Right lobe of liver (tissue), 6 donors: ENCODE measurements at regions not wholly inside any gene's neighbourhood (a gene's known extent, or its start where the extent isn't known, plus 50 kb on each side); places are given as distances from the start of the nearest gene placed in this dataset.

Experiments
- ATAC-seq, 4 donors: fragments of 200-7000 bp; cut with Tn5 transposase; one replicate each; pipeline ENCODE4 v1.9.1; 2020; ENCODE audit warnings: mild to moderate bottlenecking in 4 of 4, moderate library complexity in 4 of 4
- DNase-seq, 3 donors: peaks; one replicate each; pipeline ENCODE4 v3.0.0-alpha.2; 2020
- H3K27ac ChIP-seq, 3 donors: fragments of 200-600 bp; one replicate each; pipeline ENCODE4 v1.8.0; 2022
- H3K27me3 ChIP-seq, 2 donors: fragments of 200-600 bp; one replicate each; pipeline ENCODE4 v1.8.0; 2022
- H3K36me3 ChIP-seq, 4 donors: fragments of 200-600 bp; sonication (generic) in 1 of 4; one replicate each; pipeline versions ENCODE4 v1.5.1 to v1.8.0; 2017 to 2022; ENCODE audit warnings: control low read depth in 1 of 4
- H3K4me1 ChIP-seq, 4 donors: fragments of 200-600 bp; sonication (generic) in 1 of 4; one replicate each; pipeline versions ENCODE4 v1.5.1 to v1.8.0; 2017 to 2022; ENCODE audit warnings: control low read depth in 1 of 4
- H3K4me3 ChIP-seq, 3 donors: fragments of 200-600 bp; one replicate each; pipeline ENCODE4 v1.8.0; 2022
- H3K9me3 ChIP-seq, 4 donors: fragments of 200-600 bp; sonication (generic) in 1 of 4; one replicate each; pipeline versions ENCODE4 v1.5.1 to v1.8.0; 2017 to 2022; ENCODE audit warnings: control low read depth in 1 of 4
- CTCF ChIP-seq, 4 donors: fragments of 200-600 bp in 3 of 4; fragments of 450-650 bp in 1 of 4; IDR thresholded peaks; one replicate each; pipeline versions ENCODE4 v1.5.1 to v1.8.0; 2016 to 2022; ENCODE audit warnings: antibody characterized with exemption in 4 of 4, mild to moderate bottlenecking in 2 of 4
- POLR2A ChIP-seq: fragments of 450-650 bp; IDR thresholded peaks from one replicate; pipeline ENCODE4 v1.6.1; 2017; ENCODE audit warnings: antibody characterized with exemption, mild to moderate bottlenecking
- WGBS: methylation state at CpG from one replicate; pipeline ENCODE4 v1.1.6; 2018; ENCODE audit warnings: low coverage, low lambda C conversion rate; ENCODE audit not compliant: insufficient coverage; ENCODE audit errors: missing lambda C conversion rate; 5-methylcytosine and 5-hydroxymethylcytosine counted together
- intact Hi-C, 2 donors: fragments of 100-400 bp; cut with DNase I; formaldehyde crosslinking; loops; one replicate each; pipeline versions ENCODE4 v1.11.2 to v1.14.1; 2022
- donor health status: DM: no; HTN: yes; CAD: no.
- donor health status: DM: no; HTN: no; CAD: no.
- donor health status: DM: no; HTN: no; CAD: no.
- donor health status: DM: no; HTN: yes; CAD: no.
- donor health status: DM: no; HTN: yes; CAD: no.

GRCh38 chr11:69889400-69890318 lies 70.4 kb upstream of the FGF3 start:
- H3K27me3 ChIP-seq: no peaks in the 10 kb centered on the region
- TF ChIP-seq CTCF (IDR thresholded peaks at IDR 0.05) (no peak), POLR2A (no peak)
- H3K4me1 ChIP-seq: peaks cover 0 to 30% (median 12%) of the 10 kb centered on the region in 4 donors
- intact Hi-C loops: loop anchor here (5.0 to 10.0 kb wide), 3 partner anchors 165 to 202 kb away; no protein-coding TSS in a partner anchor
- no peak for ATAC-seq
- no peak overlapping the region for H3K4me3 ChIP-seq
- WGBS: 42% methylated on average over 17 of the region's 27 CpGs
- no peaks in the 10 kb centered on the region for H3K36me3 ChIP-seq
- no peak overlapping the region for H3K27ac ChIP-seq
- H3K9me3 ChIP-seq: no peaks in the 10 kb centered on the region
- DNase-seq: no peak

- TF ChIP-seq CTCF (IDR thresholded peaks at IDR 0.05) (no peak), POLR2A (no peak)
- ATAC-seq (no peak), DNase-seq (no peak)
- Histone ChIP-seq H3K4me3 (no peak overlapping the region), H3K27me3 (no peaks in the 10 kb centered on the region), H3K36me3 (no peaks in the 10 kb centered on the region), H3K9me3 (no peaks in the 10 kb centered on the region), H3K4me1 (peaks cover 0 to 30% (median 12%) of the 10 kb centered on the region in 4 donors), H3K27ac (no peak overlapping the region)
- intact Hi-C loops: no loop called here
- no CpG with 5 or more reads among the region's 6 CpGs for WGBS
Observed at GRCh38 chr11:69890476-69890875, 71.3 kb upstream of the FGF3 start.

- no peaks in the 10 kb centered on the region for H3K36me3 ChIP-seq
- H3K4me1 ChIP-seq: peaks cover 0 to 30% (median 12%) of the 10 kb centered on the region in 4 donors
- no peak for TF ChIP-seq POLR2A
- TF ChIP-seq CTCF (IDR thresholded peaks at IDR 0.05): no peak
- H3K4me3 ChIP-seq: no peak overlapping the region
- no peaks in the 10 kb centered on the region for H3K27me3 ChIP-seq
- peak overlapping the region in 2 of 3 donors; percentile 7 to 45 for H3K27ac ChIP-seq
- ATAC-seq (peak; percentile 73 to 80 (median 78)), DNase-seq (peak; percentile 77 to 86 (median 84))
- intact Hi-C loops: no loop called here
- no peaks in the 10 kb centered on the region for H3K9me3 ChIP-seq
- 13% methylated on average over 26 of the region's 46 CpGs for WGBS
Observed at GRCh38 chr11:69891421-69892236, 72.4 kb upstream of the FGF3 start.

DNA sequence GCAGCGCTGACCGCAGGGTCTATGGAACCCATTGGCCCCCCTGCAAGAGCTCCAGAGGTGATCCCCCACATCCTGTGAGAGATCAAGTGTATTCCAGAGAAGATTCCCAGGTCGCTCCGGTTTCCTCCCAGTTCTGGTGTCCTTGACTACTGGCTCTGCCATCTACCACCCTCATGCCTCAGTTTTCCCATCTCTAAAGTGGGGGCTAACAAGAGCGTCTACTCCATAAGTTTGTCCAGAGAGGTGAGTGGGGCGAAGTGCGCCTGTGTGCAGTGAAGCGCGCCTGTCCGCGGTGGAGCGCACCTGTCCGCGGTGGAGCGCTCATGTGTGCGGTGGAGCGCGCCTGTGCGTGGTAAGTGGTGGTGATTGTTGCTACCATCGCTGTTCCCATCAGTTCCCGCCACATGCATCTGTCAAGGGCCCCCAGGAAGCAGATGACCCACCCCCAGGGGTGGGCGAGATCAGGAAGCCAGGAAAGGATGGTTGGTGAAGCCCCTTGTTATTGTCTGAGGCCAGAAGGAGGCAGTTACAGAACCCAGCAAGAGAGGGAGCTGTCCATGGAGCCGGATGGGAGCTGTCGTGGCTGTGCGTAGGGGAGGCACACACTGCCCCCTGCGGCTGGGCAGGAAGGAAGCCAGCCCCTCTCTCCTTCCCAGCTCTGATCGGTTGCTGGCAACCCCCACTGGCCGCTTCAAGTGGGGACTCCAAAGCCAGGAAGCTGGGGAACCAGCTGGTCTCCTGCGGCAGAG lies 73.2 kb upstream of the FGF3 start:
- 94% methylated on average over 18 of the region's 29 CpGs for WGBS
- Histone ChIP-seq H3K27me3 (no peaks in the 10 kb centered on the region), H3K4me3 (no peak overlapping the region), H3K36me3 (no peaks in the 10 kb centered on the region), H3K4me1 (peaks cover 0 to 30% (median 12%) of the 10 kb centered on the region in 4 donors), H3K27ac (peak overlapping the region in 1 of 3 donors; percentile 45), H3K9me3 (no peaks in the 10 kb centered on the region)
- TF ChIP-seq CTCF (IDR thresholded peaks at IDR 0.05) (no peak), POLR2A (no peak)
- intact Hi-C loops: no loop called here
- ATAC-seq (no peak), DNase-seq (peak in 1 of 3 donors; percentile 52)
